Activated CD8-positive, alpha-beta memory T cell treated with anti-CD3 and anti-CD28 coated beads, Interleukin-2, amount 10 ng/mL, durations not matched to agents 7 days and 5 days (primary cell): ENCODE measurements at regions not wholly inside any gene's neighbourhood (a gene's known extent, or its start where the extent isn't known, plus 50 kb on each side); places are given as distances from the start of the nearest gene placed in this dataset.

Source experiments
- ATAC-seq: fragments of 150-1000 bp; cut with Tn5 transposase; one replicate; pipeline ENCODE4 v1.10.0; 2021; ENCODE audit warnings: moderate library complexity
- CTCF ChIA-PET: fragments of 350-600 bp; sonication (Branson Sonifier 250); formaldehyde crosslinking; loops from one replicate; lab custom pipeline; 2021; ENCODE audit warnings: antibody characterized with exemption; lab: Charles Lee
- DNase-seq: peaks from one replicate; pipeline ENCODE4 v3.0.0-alpha.2; 2020
- H3K27ac Mint-ChIP-seq: one replicate; pipeline ENCODE4 v1.8.0; 2021; ENCODE audit warnings: mild to moderate bottlenecking, mixed read lengths
- H3K27me3 Mint-ChIP-seq: one replicate; pipeline ENCODE4 v1.8.0; 2021; ENCODE audit warnings: mixed read lengths
- H3K36me3 Mint-ChIP-seq: one replicate; pipeline ENCODE4 v1.8.0; 2021; ENCODE audit warnings: mild to moderate bottlenecking, mixed read lengths
- H3K4me1 Mint-ChIP-seq: one replicate; pipeline ENCODE4 v1.8.0; 2021; ENCODE audit warnings: mixed read lengths
- H3K4me3 Mint-ChIP-seq: one replicate; pipeline ENCODE4 v1.8.0; 2021; ENCODE audit warnings: mild to moderate bottlenecking, moderate library complexity, mixed read lengths
- H3K9me3 Mint-ChIP-seq: one replicate; pipeline ENCODE4 v1.8.0; 2022; ENCODE audit warnings: low read depth, mixed read lengths

GRCh38 chr5:3190433-3190832 is 405.2 kb upstream of the IRX1 start:
- no peaks in the 10 kb centered on the region for H3K27me3 Mint-ChIP-seq
- CTCF ChIA-PET, result no interaction called here

GRCh38 chr5:3187771-3188425 is 407.7 kb upstream of the IRX1 start:
- Mint-ChIP-seq H3K36me3 (no peaks in the 10 kb centered on the region), H3K4me1 (no peaks in the 10 kb centered on the region), H3K27me3 (no peaks in the 10 kb centered on the region), H3K27ac (no peak overlapping the region), H3K4me3 (no peak overlapping the region), H3K9me3 (peaks cover 3% of the 10 kb centered on the region)
- no peak for ATAC-seq
- no peak for DNase-seq
- CTCF ChIA-PET, result no interaction called here

More at GRCh38 chr5:3190433-3190832, 405.2 kb upstream of the IRX1 start:
- DNase-seq, result no peak
- H3K9me3 Mint-ChIP-seq, result no peaks in the 10 kb centered on the region
- H3K4me3 Mint-ChIP-seq, result no peak overlapping the region
- no peak overlapping the region for H3K27ac Mint-ChIP-seq
- no peak for ATAC-seq
- H3K4me1 Mint-ChIP-seq, result no peaks in the 10 kb centered on the region
- no peaks in the 10 kb centered on the region for H3K36me3 Mint-ChIP-seq

GRCh38 chr5:3186736-3187405 is 408.8 kb upstream of the IRX1 start:
- H3K4me3 Mint-ChIP-seq, result no peak overlapping the region
- H3K36me3 Mint-ChIP-seq, result no peaks in the 10 kb centered on the region
- ATAC-seq (no peak), DNase-seq (no peak)
- H3K4me1 Mint-ChIP-seq, result no peaks in the 10 kb centered on the region
- CTCF ChIA-PET, result no interaction called here
- no peak overlapping the region for H3K27ac Mint-ChIP-seq
- H3K27me3 Mint-ChIP-seq, result no peaks in the 10 kb centered on the region
- H3K9me3 Mint-ChIP-seq, result peaks cover 3% of the 10 kb centered on the region

- Mint-ChIP-seq H3K27me3 (no peaks in the 10 kb centered on the region), H3K27ac (no peak overlapping the region), H3K4me1 (no peaks in the 10 kb centered on the region), H3K4me3 (no peak overlapping the region), H3K36me3 (no peaks in the 10 kb centered on the region), H3K9me3 (peaks cover 3% of the 10 kb centered on the region)
- CTCF ChIA-PET, result no interaction called here
- ATAC-seq (no peak), DNase-seq (no peak)
Observed at GRCh38 chr5:3186156-3186555, 409.5 kb upstream of the IRX1 start.

GRCh38 chr5:3185488-3185887 is 410.1 kb upstream of the IRX1 start:
- CTCF ChIA-PET, result no interaction called here
- no peak for DNase-seq
- no peaks in the 10 kb centered on the region for H3K27me3 Mint-ChIP-seq
- H3K4me3 Mint-ChIP-seq, result no peak overlapping the region
- H3K4me1 Mint-ChIP-seq, result no peaks in the 10 kb centered on the region
- H3K36me3 Mint-ChIP-seq, result no peaks in the 10 kb centered on the region
- no peak overlapping the region for H3K27ac Mint-ChIP-seq
- ATAC-seq, result no peak
- H3K9me3 Mint-ChIP-seq, result peaks cover 9% of the 10 kb centered on the region

GRCh38 chr5:3182133-3182876 is 413.3 kb upstream of the IRX1 start:
- DNase-seq (no peak), ATAC-seq (no peak)
- Mint-ChIP-seq H3K9me3 (peaks cover 9% of the 10 kb centered on the region), H3K4me3 (no peak overlapping the region), H3K36me3 (no peaks in the 10 kb centered on the region), H3K27ac (no peak overlapping the region), H3K27me3 (no peaks in the 10 kb centered on the region), H3K4me1 (no peaks in the 10 kb centered on the region)
- CTCF ChIA-PET, result no interaction called here

- ATAC-seq (no peak), DNase-seq (no peak)
- Mint-ChIP-seq H3K27me3 (no peaks in the 10 kb centered on the region), H3K4me3 (no peak overlapping the region), H3K27ac (no peak overlapping the region), H3K36me3 (no peaks in the 10 kb centered on the region), H3K4me1 (no peaks in the 10 kb centered on the region), H3K9me3 (peaks cover 9% of the 10 kb centered on the region)
- CTCF ChIA-PET, result no interaction called here
Observed at GRCh38 chr5:3181671-3182070, 414.0 kb upstream of the IRX1 start.

- H3K4me1 Mint-ChIP-seq, result no peaks in the 10 kb centered on the region
- CTCF ChIA-PET, result no interaction called here
- DNase-seq (no peak), ATAC-seq (no peak)
- H3K27me3 Mint-ChIP-seq, result no peaks in the 10 kb centered on the region
- H3K27ac Mint-ChIP-seq, result no peak overlapping the region
- no peaks in the 10 kb centered on the region for H3K36me3 Mint-ChIP-seq
- H3K4me3 Mint-ChIP-seq, result no peak overlapping the region
- H3K9me3 Mint-ChIP-seq, result peaks cover 9% of the 10 kb centered on the region
Observed at GRCh38 chr5:3180636-3181035, 415.0 kb upstream of the IRX1 start.

- no peak for DNase-seq
- no peak overlapping the region for H3K27ac Mint-ChIP-seq
- peaks cover 6% of the 10 kb centered on the region for H3K9me3 Mint-ChIP-seq
- H3K4me1 Mint-ChIP-seq, result no peaks in the 10 kb centered on the region
- H3K36me3 Mint-ChIP-seq, result no peaks in the 10 kb centered on the region
- no peaks in the 10 kb centered on the region for H3K27me3 Mint-ChIP-seq
- CTCF ChIA-PET, result no interaction called here
- no peak for ATAC-seq
- no peak overlapping the region for H3K4me3 Mint-ChIP-seq
Observed at GRCh38 chr5:3179220-3179619, 416.4 kb upstream of the IRX1 start.

- CTCF ChIA-PET, result no interaction called here
- H3K9me3 Mint-ChIP-seq, result peaks cover 6% of the 10 kb centered on the region
- no peaks in the 10 kb centered on the region for H3K4me1 Mint-ChIP-seq
- no peaks in the 10 kb centered on the region for H3K27me3 Mint-ChIP-seq
- H3K27ac Mint-ChIP-seq, result no peak overlapping the region
- H3K36me3 Mint-ChIP-seq, result no peaks in the 10 kb centered on the region
- H3K4me3 Mint-ChIP-seq, result no peak overlapping the region
- DNase-seq (no peak), ATAC-seq (no peak)
Observed at GRCh38 chr5:3177338-3177737, 418.3 kb upstream of the IRX1 start.

- Mint-ChIP-seq H3K27ac (no peak overlapping the region), H3K4me3 (no peak overlapping the region), H3K9me3 (no peaks in the 10 kb centered on the region), H3K36me3 (no peaks in the 10 kb centered on the region), H3K4me1 (no peaks in the 10 kb centered on the region), H3K27me3 (no peaks in the 10 kb centered on the region)
- ATAC-seq, result no peak
- CTCF ChIA-PET, result no interaction called here
- no peak for DNase-seq
Observed at GRCh38 chr5:3175416-3175815, 420.2 kb upstream of the IRX1 start.

- Mint-ChIP-seq H3K27ac (no peak overlapping the region), H3K4me3 (no peak overlapping the region), H3K27me3 (no peaks in the 10 kb centered on the region), H3K9me3 (peaks cover 3% of the 10 kb centered on the region), H3K36me3 (no peaks in the 10 kb centered on the region), H3K4me1 (no peaks in the 10 kb centered on the region)
- CTCF ChIA-PET, result no interaction called here
- DNase-seq (no peak), ATAC-seq (no peak)
Observed at GRCh38 chr5:3167473-3167872, 416.0 kb upstream of the IRX2 start.

- Mint-ChIP-seq H3K27me3 (no peaks in the 10 kb centered on the region), H3K9me3 (peaks cover 9% of the 10 kb centered on the region), H3K27ac (no peak overlapping the region), H3K36me3 (no peaks in the 10 kb centered on the region), H3K4me1 (no peaks in the 10 kb centered on the region), H3K4me3 (no peak overlapping the region)
- ATAC-seq (no peak), DNase-seq (no peak)
- CTCF ChIA-PET, result no interaction called here
Observed at GRCh38 chr5:3163626-3164025, 412.1 kb upstream of the IRX2 start.

- no peak overlapping the region for H3K4me3 Mint-ChIP-seq
- H3K27me3 Mint-ChIP-seq, result no peaks in the 10 kb centered on the region
- ATAC-seq (no peak), DNase-seq (no peak)
- H3K27ac Mint-ChIP-seq, result no peak overlapping the region
- no peaks in the 10 kb centered on the region for H3K36me3 Mint-ChIP-seq
- H3K4me1 Mint-ChIP-seq, result no peaks in the 10 kb centered on the region
- H3K9me3 Mint-ChIP-seq, result peaks cover 10% of the 10 kb centered on the region
- CTCF ChIA-PET, result no interaction called here
Observed at GRCh38 chr5:3161672-3162071, 410.2 kb upstream of the IRX2 start.
